Muscle layer of duodenum (tissue), 2 donors: ENCODE measurements at regions not wholly inside any gene's neighbourhood (a gene's known extent, or its start where the extent isn't known, plus 50 kb on each side); places are given as distances from the start of the nearest gene placed in this dataset.
"Not testable (repeated sequence)": the region's sequence is repeated elsewhere in the genome, so short reads cannot be mapped to it uniquely, and the experiment has no call there.

ENCODE experiments used
- H3K27ac ChIP-seq: one replicate; pipeline ENCODE4 v1.7.0; 2013; ENCODE audit warnings: mild to moderate bottlenecking, low read length
- H3K27me3 ChIP-seq: one replicate; pipeline ENCODE4 v1.7.0; 2013; ENCODE audit warnings: low read depth, mild to moderate bottlenecking, control low read depth, low read length
- H3K36me3 ChIP-seq, 2 donors: one replicate each; pipeline ENCODE4 v1.7.0; 2013; ENCODE audit warnings: low read length in 2 of 2, control low read depth in 1 of 2, mild to moderate bottlenecking in 1 of 2; ENCODE audit not compliant: insufficient read depth in 2 of 2, control insufficient read depth in 1 of 2
- H3K4me1 ChIP-seq, 2 donors: one replicate each; pipeline ENCODE4 v1.7.0; 2013; ENCODE audit warnings: low read length in 2 of 2, mild to moderate bottlenecking in 2 of 2, control low read depth in 1 of 2, moderate library complexity in 1 of 2; ENCODE audit not compliant: insufficient read depth in 2 of 2, control insufficient read depth in 1 of 2
- H3K4me3 ChIP-seq, 2 donors: one replicate each; pipeline ENCODE4 v1.7.0; 2013; ENCODE audit warnings: low read length in 2 of 2, low read depth in 1 of 2, mild to moderate bottlenecking in 1 of 2
- H3K9me3 ChIP-seq, 2 donors: one replicate each; pipeline ENCODE4 v1.7.0; 2013; ENCODE audit warnings: low read length in 2 of 2, control low read depth in 1 of 2, mild to moderate bottlenecking in 1 of 2; ENCODE audit not compliant: control insufficient read depth in 1 of 2
- donor health status: healthy.

DNA sequence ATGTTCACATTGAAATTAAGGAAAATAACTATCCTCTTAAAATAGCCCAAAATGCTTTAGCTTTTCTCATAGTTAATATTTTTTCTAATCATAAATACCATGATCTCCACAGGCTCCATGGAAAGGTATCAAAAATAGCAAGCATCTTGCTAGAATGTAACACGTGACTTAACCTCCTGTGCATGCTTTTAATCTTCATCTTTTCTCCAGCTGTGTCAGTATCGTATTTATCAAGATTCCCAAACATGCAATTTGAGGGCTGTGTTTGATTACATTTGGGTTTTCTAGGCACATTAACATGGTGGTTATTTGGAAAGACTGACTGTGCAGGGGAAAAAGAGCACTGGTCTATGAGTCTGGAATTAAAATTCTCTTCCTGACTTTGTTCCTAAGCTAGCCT is 472.5 kb upstream of the MCTP2 start:
- H3K27me3 ChIP-seq: no peaks in the 10 kb centered on the region
- no peaks in the 10 kb centered on the region for H3K4me1 ChIP-seq
- no peaks in the 10 kb centered on the region for H3K36me3 ChIP-seq
- no peak overlapping the region for H3K27ac ChIP-seq
- H3K9me3 ChIP-seq: peaks cover 0 to 4% of the 10 kb centered on the region in 2 donors
- no peak overlapping the region for H3K4me3 ChIP-seq

DNA sequence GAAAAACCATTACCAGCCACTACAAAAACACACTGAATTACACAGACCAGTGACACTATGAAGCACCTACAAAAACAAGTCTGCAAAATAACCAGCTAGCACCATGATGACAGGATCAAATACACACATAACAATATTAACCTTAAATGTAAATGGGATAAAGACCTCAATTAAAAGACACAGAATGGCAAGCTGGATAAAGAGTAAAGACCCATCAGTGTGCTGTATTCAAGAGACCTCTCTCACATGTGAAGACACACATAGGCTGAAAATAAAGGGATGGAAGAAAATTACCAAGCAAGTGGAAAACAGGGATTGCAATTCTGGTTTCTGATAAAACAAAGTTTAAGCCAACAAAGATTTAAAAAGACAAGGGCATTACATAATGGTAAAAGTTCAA is 482.7 kb upstream of the MCTP2 start:
- no peak overlapping the region for H3K4me3 ChIP-seq
- H3K4me1 ChIP-seq: no peaks in the 10 kb centered on the region
- no peaks in the 10 kb centered on the region for H3K36me3 ChIP-seq
- H3K9me3 ChIP-seq: peaks cover 0 to 17% of the 10 kb centered on the region in 2 donors
- no peaks in the 10 kb centered on the region for H3K27me3 ChIP-seq
- H3K27ac ChIP-seq: no peak overlapping the region

DNA sequence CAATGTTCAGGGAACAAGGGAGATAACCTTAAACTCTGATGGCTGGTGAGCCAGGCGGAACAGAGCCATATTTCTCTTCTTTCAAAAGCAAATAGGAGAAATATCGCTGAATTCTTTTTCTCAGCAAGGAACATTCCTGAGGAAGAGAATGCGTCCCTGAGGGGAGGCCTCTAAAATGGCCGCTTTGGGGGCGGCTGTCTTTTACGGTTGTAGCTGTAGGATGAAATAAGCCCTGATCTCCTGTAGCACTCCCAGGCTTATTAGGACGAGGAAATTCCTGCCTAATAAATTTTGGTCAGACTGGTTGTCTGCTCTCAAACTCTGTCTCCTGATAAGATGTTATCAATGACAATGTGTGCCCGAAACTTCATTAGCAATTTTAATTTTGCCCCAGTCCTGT is 496.4 kb upstream of the MCTP2 start:
- H3K36me3 ChIP-seq, H3K4me3 ChIP-seq, H3K9me3 ChIP-seq, H3K27ac ChIP-seq, H3K4me1 ChIP-seq, H3K27me3 ChIP-seq: not testable (repeated sequence)

DNA sequence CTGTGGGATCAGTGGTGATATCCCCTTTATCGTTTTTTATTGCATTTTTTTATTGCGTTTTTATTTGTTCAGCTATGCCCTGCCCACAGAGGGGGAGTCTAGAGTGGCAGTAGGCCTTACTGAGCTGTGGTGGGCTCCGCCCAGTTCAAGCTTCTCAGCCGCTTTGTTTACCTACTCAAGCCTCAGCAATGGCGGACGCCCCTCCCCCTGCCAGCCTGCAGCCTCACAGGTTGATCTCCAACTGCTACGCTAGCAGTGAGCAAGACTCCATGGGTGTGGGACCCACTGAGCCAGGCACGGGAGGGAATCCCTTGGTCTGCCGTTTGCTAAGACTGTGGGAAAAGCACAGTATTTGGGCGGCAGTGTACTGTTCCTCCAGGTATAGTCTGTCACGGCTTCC is 500.6 kb upstream of the MCTP2 start:
- Histone ChIP-seq H3K27me3 (no peaks in the 10 kb centered on the region), H3K4me3 (no peak overlapping the region), H3K9me3 (no peaks in the 10 kb centered on the region), H3K27ac (no peak overlapping the region), H3K36me3 (no peaks in the 10 kb centered on the region), H3K4me1 (no peaks in the 10 kb centered on the region)

DNA sequence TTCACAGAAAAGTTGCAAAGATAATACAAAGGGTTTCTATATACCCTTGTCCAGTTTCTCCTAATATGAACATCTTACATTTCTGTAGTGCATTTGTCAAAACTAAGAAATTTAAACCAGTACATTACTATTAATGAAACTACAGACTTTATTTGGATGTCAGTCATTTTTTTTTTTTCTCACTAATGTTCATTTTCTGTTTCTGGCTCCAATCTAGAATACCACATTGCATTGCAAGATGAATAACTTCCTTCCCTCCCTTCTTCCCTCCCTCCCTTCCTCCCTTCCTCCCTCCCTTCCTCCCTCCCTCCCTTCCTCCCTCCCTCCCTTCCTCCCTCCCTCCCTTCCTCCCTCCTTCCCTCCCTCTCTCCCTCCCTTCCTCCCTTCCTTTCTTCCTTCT is 509.2 kb upstream of the MCTP2 start:
- H3K36me3 ChIP-seq: no peaks in the 10 kb centered on the region
- H3K4me1 ChIP-seq: no peaks in the 10 kb centered on the region
- no peaks in the 10 kb centered on the region for H3K9me3 ChIP-seq
- no peak overlapping the region for H3K4me3 ChIP-seq
- no peak overlapping the region for H3K27ac ChIP-seq
- H3K27me3 ChIP-seq: no peaks in the 10 kb centered on the region

DNA sequence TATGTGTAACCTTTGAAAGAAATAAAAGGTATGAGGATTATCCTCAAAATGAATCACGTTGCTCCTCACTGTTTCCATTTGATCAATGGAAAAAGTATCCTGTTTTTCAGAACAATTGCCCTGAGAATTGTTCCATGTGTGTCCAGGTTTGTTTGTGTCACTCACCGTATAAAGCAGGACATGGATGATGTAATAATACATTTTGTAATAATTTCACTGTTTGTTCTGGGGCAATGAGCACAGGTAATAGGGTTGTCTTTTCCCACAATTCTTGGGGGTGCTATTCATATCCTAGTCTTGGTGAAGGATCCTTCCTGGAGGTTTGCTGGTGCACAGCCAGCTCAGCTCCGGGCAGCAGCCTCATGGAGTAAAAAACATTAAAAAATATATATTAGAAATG is 510.8 kb upstream of the MCTP2 start:
- no peaks in the 10 kb centered on the region for H3K27me3 ChIP-seq
- H3K27ac ChIP-seq: no peak overlapping the region
- H3K4me3 ChIP-seq: no peak overlapping the region
- H3K9me3 ChIP-seq: no peaks in the 10 kb centered on the region
- no peaks in the 10 kb centered on the region for H3K4me1 ChIP-seq
- no peaks in the 10 kb centered on the region for H3K36me3 ChIP-seq

DNA sequence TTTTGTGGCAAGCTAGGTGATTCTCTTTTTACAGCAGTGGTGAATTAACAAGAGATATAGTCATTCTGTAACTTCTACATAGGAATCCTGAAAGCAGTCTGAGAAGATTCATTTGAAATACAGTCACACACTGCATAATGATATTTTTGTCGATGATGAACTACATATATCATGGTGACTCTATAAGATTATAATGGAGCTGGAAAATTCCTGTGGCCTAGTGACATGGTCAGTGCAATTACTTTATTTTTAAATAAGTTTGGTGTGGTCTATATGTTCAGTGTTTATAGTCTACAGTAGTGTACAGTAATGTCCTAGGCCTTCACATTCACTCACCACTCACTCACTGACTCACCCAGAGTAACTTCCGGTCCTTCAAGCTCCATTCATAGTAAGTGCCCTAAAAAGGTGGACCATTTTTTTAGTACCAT is 511.4 kb upstream of the MCTP2 start:
- H3K27me3 ChIP-seq: no peaks in the 10 kb centered on the region
- no peaks in the 10 kb centered on the region for H3K4me1 ChIP-seq
- H3K36me3 ChIP-seq: no peaks in the 10 kb centered on the region
- no peaks in the 10 kb centered on the region for H3K9me3 ChIP-seq
- H3K4me3 ChIP-seq: no peak overlapping the region
- H3K27ac ChIP-seq: no peak overlapping the region

DNA sequence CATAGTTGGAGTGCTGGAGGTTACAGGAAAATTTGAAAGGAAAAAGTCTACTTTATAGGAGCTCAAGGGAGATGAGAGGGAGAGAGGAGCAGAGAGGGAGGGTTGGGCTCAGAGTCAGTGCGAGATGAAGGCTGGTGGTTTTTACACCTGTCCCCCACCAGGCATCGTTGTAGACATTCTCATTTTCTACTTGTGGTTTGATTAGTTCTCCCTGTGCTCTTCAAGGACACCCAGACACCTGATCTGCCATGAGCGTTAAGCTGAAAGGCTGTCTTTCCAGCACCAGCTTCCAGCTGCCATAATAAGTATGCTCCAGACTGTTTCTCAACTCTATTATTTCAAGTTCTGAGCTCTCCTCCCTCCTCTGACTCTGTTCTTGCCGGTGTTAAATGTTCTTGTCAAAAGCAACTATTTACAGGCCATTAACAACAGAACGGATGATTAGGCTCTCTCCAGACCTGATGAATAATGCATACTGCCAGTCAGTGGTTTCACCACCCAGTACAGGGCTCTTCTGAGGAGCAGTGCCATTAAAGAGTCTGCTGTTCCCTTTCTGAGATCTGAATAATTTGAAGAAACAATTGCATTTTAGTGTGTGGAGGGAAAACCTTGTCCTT is 514.6 kb upstream of the MCTP2 start:
- Histone ChIP-seq H3K4me3 (no peak overlapping the region), H3K4me1 (no peaks in the 10 kb centered on the region), H3K27me3 (no peaks in the 10 kb centered on the region), H3K9me3 (no peaks in the 10 kb centered on the region), H3K36me3 (no peaks in the 10 kb centered on the region), H3K27ac (no peak overlapping the region)

DNA sequence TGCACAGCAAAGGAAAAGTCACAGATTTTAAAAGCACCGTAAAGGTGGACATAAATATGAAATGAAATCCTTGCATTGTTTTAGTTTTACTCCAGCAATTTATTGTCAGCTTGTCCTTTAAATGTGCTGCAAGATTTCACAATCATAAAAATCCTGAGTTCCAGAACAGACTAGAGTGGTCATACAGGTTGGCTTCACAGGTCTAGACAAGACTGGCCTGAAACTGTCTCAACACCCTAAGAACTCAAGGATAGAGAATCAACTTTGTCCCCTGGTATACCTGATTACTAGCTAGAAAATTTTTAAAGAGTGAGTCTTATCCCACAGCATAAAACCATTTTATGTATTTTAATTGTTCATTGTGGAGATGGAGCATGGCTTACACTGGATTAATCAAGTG is 521.7 kb upstream of the MCTP2 start:
- Histone ChIP-seq H3K36me3 (no peaks in the 10 kb centered on the region), H3K9me3 (no peaks in the 10 kb centered on the region), H3K27ac (no peak overlapping the region), H3K4me3 (no peak overlapping the region), H3K4me1 (no peaks in the 10 kb centered on the region), H3K27me3 (no peaks in the 10 kb centered on the region)

DNA sequence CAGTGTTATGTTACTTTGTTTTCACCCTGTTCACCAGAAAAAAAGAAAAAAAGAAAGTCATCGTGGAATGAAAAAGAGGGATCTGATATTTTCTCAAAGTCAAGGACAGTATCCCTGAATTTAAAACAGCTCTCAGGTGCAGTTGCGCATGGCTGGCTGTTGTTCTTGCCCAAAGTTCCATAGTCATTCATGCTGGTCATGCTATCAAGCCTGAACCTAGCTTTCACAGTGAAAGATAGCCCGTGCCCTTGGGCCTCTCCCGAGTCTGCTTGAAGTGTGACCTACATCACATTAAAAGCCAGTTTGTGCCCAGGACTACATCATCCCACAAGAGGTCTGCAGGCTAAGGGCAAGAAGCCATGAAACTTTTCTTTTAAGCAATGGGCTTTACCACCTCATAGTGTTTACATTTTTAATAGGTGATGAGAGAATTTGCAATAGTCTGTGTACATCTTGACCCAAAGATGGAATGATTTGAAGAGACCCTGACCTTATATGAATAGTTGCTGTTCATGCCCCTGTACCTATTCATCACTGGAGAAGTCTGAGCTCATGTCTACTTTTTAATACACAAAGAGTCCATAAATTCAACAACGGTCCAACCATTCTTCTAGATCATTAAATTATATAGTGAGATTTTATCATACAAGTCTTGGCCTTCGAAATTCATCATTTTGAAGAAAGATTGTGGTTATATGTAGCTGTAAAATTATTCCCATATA is 522.5 kb upstream of the MCTP2 start:
- no peaks in the 10 kb centered on the region for H3K9me3 ChIP-seq
- no peak overlapping the region for H3K27ac ChIP-seq
- no peak overlapping the region for H3K4me3 ChIP-seq
- H3K27me3 ChIP-seq: no peaks in the 10 kb centered on the region
- H3K4me1 ChIP-seq: no peaks in the 10 kb centered on the region
- no peaks in the 10 kb centered on the region for H3K36me3 ChIP-seq

DNA sequence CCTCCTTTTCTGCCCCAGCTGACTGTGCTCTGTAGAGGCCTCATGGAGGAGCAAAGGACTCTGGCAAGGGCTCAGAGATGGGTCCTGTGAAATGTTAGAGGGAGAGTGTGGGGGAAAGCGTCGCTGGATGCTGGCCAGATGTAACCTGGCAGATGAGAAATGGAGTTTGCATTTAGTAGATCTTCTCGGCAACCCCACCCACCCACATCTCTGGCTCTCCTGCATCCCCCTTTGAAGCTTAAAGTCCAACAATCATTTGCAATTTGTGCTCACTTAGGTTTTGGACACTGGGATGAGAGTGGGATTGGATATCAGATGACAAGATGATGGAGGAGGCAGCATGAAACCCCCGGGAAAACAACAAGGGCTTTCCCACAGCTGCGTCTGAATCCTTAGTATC is 523.6 kb upstream of the MCTP2 start:
- Histone ChIP-seq H3K9me3 (no peaks in the 10 kb centered on the region), H3K27ac (no peak overlapping the region), H3K4me3 (no peak overlapping the region), H3K36me3 (no peaks in the 10 kb centered on the region), H3K4me1 (no peaks in the 10 kb centered on the region), H3K27me3 (no peaks in the 10 kb centered on the region)
